ENCODE measurements at regions not wholly inside any gene's neighbourhood (a gene's known extent, or its start where the extent isn't known, plus 50 kb on each side); places are given as distances from the start of the nearest gene placed in this dataset.

DNA sequence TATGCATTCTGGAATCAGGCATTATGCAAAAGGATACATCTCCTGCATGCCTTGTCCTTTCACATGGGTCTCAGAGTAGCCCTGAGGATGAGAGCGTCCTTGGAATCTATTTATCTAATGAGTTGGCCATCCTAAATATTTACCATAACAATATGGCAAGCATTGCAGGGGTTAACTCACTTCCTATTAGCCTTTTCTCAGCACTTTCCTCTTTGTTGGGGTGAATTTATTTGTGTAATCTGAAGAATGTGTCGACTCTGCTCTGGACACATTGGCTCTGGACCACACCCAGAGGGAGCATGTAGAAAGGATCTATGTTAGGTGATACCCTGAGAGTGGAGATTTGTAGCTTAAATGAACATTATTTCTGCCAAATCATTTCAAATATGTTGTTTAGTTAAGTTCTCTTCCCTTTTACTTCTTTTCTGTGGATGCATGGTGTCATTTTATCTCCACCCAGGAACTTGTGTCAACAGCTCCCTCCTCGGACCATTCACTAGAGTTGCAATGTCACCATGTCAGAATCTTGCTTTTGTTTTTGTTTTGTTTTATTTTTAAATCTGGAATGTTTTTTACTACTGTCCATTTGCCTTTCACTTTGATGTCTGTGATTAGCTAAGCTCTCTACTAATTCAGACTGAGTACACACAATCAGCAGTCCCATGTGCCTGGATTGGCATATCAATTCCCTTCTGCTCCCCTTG, 757.0 kb upstream of the MMS22L start:
- Histone ChIP-seq H3K27me3 (peaks cover 12% of the 10 kb centered on the region), H3K4me3 (no peak overlapping the region), H3K27ac (no peak overlapping the region), H3K9me3 (no peaks in the 10 kb centered on the region), H3K36me3 (no peaks in the 10 kb centered on the region), H3K4me1 (no peaks in the 10 kb centered on the region)
- no peak for DNase-seq (ENCODE audit: low spot score in 2 of 2)
- TF ChIP-seq EP300 (IDR thresholded peaks at IDR 0.05) (no peak), POLR2AphosphoS5 (IDR thresholded peaks at IDR 0.05) (no peak), POLR2A (IDR thresholded peaks at IDR 0.05) (no peak), CTCF (IDR thresholded peaks at IDR 0.05) (no peak)
- WGBS, result 35% methylated on average over 3 of the region's 3 CpGs

GRCh38 chr6:98041056-98041455, 758.0 kb upstream of the MMS22L start:
- DNase-seq (ENCODE audit: low spot score in 2 of 2), result no peak
- no peak overlapping the region for H3K4me3 ChIP-seq

DNA sequence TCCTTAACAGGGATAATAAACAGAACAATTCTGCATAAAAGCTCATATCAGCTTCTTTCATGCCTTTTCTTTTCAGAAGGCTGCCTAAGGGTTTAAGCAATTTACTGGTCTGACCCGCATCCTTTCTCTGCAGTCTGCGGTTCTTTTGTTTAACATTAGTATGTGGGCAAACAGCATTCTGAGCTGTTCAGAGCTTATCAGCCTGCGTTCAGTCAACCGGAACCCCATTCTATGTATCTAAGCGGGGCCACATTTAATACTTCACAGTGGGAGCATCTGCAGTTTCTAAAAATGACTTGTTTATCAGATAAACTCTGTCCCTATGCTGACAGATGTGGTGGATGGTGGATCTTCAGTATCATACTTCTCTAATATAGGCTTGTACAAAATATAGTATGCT, 758.9 kb upstream of the MMS22L start:
- WGBS, result 44% methylated on average over 5 of the region's 5 CpGs
- H3K9me3 ChIP-seq, result no peaks in the 10 kb centered on the region
- peaks cover 17% of the 10 kb centered on the region for H3K27me3 ChIP-seq
- no peaks in the 10 kb centered on the region for H3K36me3 ChIP-seq
- DNase-seq (ENCODE audit: low spot score in 2 of 2), result no peak
- no peaks in the 10 kb centered on the region for H3K4me1 ChIP-seq
- no peak overlapping the region for H3K27ac ChIP-seq
- H3K4me3 ChIP-seq, result no peak overlapping the region
- TF ChIP-seq POLR2AphosphoS5 (IDR thresholded peaks at IDR 0.05), result no peak
- TF ChIP-seq EP300 (IDR thresholded peaks at IDR 0.05), result no peak
- TF ChIP-seq POLR2A (IDR thresholded peaks at IDR 0.05), result no peak
- TF ChIP-seq CTCF (IDR thresholded peaks at IDR 0.05), result no peak

More at GRCh38 chr6:98041056-98041455, 758.0 kb upstream of the MMS22L start:
- TF ChIP-seq CTCF (IDR thresholded peaks at IDR 0.05) (no peak), POLR2A (IDR thresholded peaks at IDR 0.05) (no peak), POLR2AphosphoS5 (IDR thresholded peaks at IDR 0.05) (no peak), EP300 (IDR thresholded peaks at IDR 0.05) (no peak)
- H3K9me3 ChIP-seq, result no peaks in the 10 kb centered on the region
- no peaks in the 10 kb centered on the region for H3K36me3 ChIP-seq
- H3K27ac ChIP-seq, result no peak overlapping the region
- H3K4me1 ChIP-seq, result no peaks in the 10 kb centered on the region
- H3K27me3 ChIP-seq, result peaks cover 17% of the 10 kb centered on the region

- no peak overlapping the region for H3K27ac ChIP-seq
- peaks cover 17% of the 10 kb centered on the region for H3K27me3 ChIP-seq
- no peaks in the 10 kb centered on the region for H3K4me1 ChIP-seq
- TF ChIP-seq POLR2AphosphoS5 (IDR thresholded peaks at IDR 0.05) (no peak), CTCF (IDR thresholded peaks at IDR 0.05) (no peak)
- no peak for DNase-seq (ENCODE audit: low spot score in 2 of 2)
- no peaks in the 10 kb centered on the region for H3K36me3 ChIP-seq
- H3K4me3 ChIP-seq, result no peak overlapping the region
- WGBS, result 78% methylated on average over 7 of the region's 7 CpGs
- no peaks in the 10 kb centered on the region for H3K9me3 ChIP-seq
Measured at GRCh38 chr6:98044151-98044561, 761.1 kb upstream of the MMS22L start.

DNA sequence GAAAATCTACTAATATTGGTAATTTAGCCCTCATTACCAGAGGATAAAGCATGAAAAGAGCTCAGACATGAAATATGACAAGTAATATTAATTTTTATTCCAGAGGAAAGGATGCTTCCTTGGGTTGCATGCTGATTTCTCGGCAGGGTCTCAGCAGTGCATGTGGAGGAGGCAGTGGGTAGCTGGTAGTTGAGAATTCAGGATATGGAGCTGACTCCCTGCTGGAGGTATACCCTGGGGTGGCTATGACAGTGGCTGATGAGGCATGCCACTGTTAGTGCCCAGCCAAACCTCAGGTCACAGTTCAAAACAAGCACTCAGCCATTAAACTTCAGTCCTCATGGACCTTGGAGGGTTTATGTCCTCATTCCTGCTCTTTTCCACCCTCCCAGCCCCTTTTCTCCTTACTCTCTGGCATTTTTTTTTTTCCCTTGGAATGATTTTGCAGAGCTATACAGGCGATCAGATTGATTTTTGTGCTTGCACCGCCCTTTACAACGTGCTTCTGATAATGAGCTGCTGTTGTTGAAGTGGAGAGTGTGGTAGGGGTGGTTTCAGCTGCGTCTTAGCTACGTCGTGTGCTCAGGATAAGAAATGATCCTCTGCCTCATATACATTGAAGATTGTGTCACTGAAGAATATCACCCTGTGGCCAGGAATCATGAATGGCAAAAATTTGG, 761.9 kb upstream of the MMS22L start:
- Histone ChIP-seq H3K36me3 (no peaks in the 10 kb centered on the region), H3K9me3 (no peaks in the 10 kb centered on the region), H3K4me3 (no peak overlapping the region), H3K27me3 (peaks cover 17% of the 10 kb centered on the region), H3K4me1 (no peaks in the 10 kb centered on the region), H3K27ac (no peak overlapping the region)
- no peak for DNase-seq (ENCODE audit: low spot score in 2 of 2)
- WGBS, result 38% methylated on average over 7 of the region's 7 CpGs
- TF ChIP-seq POLR2AphosphoS5 (IDR thresholded peaks at IDR 0.05) (no peak), POLR2A (IDR thresholded peaks at IDR 0.05) (no peak), EP300 (IDR thresholded peaks at IDR 0.05) (no peak), CTCF (IDR thresholded peaks at IDR 0.05) (no peak)
